ENCODE measurements at regions not wholly inside any gene's neighbourhood (a gene's known extent, or its start where the extent isn't known, plus 50 kb on each side); places are given as distances from the start of the nearest gene placed in this dataset.
"Not testable (repeated sequence)": the region's sequence is repeated elsewhere in the genome, so short reads cannot be mapped to it uniquely, and the experiment has no call there.

DNA sequence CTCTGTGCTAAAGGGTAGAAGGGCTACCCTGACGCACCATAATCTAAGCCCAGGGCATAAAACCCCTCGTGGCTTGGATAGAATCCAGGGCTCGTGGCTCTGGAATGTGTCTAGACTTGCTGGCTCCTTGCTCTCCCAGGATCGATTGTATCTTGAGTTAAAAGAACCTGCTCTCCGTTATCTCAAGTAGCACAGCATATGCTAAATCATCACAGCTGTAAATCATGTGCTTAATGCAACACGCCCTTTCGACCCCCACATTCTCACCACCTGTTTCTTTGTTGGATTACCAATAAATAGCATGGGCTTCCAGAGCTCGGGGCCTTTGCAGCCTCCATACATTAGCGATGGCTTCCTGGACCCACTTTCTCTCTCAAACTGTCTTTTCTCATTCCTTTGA lies 190.4 kb downstream of the CPS1 start:
- TF ChIP-seq, protein P1, sequence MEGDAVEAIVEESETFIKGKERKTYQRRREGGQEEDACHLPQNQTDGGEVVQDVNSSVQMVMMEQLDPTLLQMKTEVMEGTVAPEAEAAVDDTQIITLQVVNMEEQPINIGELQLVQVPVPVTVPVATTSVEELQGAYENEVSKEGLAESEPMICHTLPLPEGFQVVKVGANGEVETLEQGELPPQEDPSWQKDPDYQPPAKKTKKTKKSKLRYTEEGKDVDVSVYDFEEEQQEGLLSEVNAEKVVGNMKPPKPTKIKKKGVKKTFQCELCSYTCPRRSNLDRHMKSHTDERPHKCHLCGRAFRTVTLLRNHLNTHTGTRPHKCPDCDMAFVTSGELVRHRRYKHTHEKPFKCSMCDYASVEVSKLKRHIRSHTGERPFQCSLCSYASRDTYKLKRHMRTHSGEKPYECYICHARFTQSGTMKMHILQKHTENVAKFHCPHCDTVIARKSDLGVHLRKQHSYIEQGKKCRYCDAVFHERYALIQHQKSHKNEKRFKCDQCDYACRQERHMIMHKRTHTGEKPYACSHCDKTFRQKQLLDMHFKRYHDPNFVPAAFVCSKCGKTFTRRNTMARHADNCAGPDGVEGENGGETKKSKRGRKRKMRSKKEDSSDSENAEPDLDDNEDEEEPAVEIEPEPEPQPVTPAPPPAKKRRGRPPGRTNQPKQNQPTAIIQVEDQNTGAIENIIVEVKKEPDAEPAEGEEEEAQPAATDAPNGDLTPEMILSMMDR (conservative IDR thresholded peaks at IDR 0.05; ENCODE audit: low read length), result not testable (repeated sequence)
- not testable (repeated sequence) for TF ChIP-seq EZH2phosphoT487 (IDR thresholded peaks at IDR 0.05; ENCODE audit: borderline replicate concordance, low read depth, low read length)
